ENCODE measurements at regions not wholly inside any gene's neighbourhood (a gene's known extent, or its start where the extent isn't known, plus 50 kb on each side); places are given as distances from the start of the nearest gene placed in this dataset.
"Not testable (repeated sequence)": the region's sequence is repeated elsewhere in the genome, so short reads cannot be mapped to it uniquely, and the experiment has no call there.

DNA sequence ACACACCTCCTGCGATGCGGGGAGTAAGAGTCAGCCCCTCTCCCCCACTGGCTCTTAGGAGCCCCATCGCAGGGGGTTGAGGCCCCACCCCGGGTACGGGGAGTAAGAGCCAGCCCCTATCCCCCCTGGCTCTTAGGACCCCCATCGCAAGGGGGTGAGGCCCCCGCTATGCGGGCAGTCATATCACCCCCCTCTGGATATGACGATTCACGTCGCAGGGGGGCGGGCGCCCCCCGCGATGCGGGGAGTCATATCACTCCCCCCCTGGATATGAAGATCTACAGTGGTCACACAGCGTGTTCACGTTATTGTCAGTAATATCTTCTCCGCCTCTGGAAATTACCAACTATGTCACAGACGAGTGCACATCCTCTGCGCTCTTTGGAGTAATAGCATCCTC, 61.1 kb downstream of the DEFB131A start:
- not testable (repeated sequence) for DNase-seq

DNA sequence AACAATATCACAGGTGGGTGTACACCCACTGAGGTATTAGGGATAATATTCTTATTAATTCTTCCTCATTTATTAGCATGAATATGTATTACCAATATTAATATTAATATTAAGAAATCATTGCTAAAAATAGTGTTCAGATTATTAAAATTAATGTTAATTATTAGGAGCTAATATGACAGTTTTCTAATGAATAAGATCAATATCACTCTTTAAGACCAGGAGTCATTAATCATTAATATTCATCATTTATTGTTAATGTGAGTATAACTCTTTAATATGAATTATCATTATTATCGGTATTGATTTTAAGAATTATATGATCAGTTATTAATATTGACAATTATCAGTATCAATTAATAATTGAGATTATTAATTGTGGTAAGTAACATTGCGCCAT, 62.5 kb downstream of the DEFB131A start:
- not testable (repeated sequence) for DNase-seq

GRCh38 chr4:9512941-9513340, 68.7 kb downstream of the DEFB131A start:
- DNase-seq: not testable (repeated sequence)

- DNase-seq: not testable (repeated sequence)
These were observed 75.4 kb downstream of the DEFB131A start for GRCh38 chr4:9519631-9520030.

- not testable (repeated sequence) for DNase-seq
These were observed 78.7 kb downstream of the DEFB131A start for GRCh38 chr4:9522903-9523302.

- DNase-seq: not testable (repeated sequence)
These were observed 80.2 kb downstream of the DEFB131A start for GRCh38 chr4:9524406-9524805.

DNA sequence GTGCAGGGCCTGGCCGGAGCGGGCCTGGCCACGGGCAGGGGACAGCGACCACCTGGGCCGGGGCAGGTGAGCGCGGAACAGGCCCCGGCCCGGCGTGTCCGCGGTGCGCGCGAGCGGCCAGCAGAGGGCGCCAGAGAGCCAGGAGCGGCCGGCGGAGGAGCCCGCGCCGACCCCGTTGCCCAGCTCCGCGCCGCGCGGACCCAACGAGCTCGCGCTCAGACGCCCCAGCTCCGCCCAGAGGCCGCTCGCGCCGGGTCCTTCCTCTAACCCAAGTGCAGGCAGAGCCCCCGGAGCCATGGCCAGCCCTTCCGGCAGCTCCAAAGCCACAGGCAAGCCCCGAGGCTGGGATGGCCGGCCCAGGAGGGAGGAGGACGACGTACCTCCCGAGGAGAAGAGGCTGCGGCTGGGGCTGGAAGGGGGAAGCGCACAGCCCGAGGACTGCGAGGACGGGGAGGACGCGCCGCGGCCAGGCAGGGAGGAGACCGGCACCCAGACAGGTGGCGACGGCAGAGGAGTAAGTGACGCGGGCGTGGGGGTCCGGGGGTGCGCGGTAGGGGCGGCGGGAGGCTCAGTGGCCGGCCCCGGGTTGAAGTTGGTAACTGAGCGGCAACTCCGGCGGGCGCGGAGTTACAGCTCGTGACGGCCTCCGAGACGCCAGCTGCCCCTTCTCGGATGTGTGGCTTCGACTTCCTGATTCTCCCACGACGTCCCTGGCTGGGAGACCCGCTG, 88.1 kb downstream of the DEFB131A start:
- DNase-seq: peak; percentile 40

DNA sequence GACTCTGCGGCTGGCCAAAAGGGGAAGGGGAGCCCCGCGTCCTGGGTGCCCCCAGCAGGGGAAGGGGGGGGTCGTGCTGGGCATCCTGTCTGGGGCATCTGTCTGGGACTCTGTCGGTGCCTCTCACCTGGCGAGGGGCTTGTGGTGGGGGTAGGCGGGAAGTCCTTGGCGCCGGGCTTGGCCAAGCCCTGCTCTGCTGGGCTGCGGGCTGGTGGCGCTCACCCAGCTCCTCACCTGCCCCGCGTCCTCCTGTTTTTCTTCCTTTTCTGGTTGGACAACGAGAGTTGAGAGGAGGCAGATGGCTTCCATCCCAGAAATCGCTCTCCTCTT, 88.6 kb downstream of the DEFB131A start:
- DNase-seq: not testable (repeated sequence)

GRCh38 chr4:9537101-9537500, 92.9 kb downstream of the DEFB131A start:
- not testable (repeated sequence) for DNase-seq

GRCh38 chr4:9539939-9540520, 95.8 kb downstream of the DEFB131A start:
- not testable (repeated sequence) for DNase-seq

GRCh38 chr4:9541388-9541915, 97.2 kb downstream of the DEFB131A start:
- DNase-seq: not testable (repeated sequence)

DNA sequence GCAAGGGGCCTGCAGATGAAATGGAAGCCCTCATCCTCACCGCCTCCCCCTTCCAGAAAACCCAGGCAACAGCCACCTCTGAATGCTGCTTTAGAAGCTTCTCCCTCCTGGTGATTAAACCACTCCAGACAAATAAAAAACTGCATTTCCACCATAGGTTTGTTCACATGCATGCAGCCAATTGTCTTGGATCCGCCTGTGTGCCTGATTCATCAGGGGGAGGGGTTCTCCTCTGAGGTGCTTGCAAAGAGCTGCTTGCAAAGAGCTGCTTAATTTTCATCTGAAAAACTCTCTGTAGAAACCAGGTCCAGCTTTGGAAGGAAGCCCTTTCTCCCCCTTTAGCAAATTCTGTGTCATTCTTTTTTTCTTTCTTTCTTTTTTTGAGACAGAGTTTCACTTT, 100.6 kb downstream of the DEFB131A start:
- DNase-seq: not testable (repeated sequence)

GRCh38 chr4:9547470-9547869, 103.3 kb downstream of the DEFB131A start:
- not testable (repeated sequence) for DNase-seq

GRCh38 chr4:9556076-9556475, 111.9 kb downstream of the DEFB131A start:
- not testable (repeated sequence) for DNase-seq

- not testable (repeated sequence) for DNase-seq
These were observed 133.7 kb downstream of the DEFB131A start for GRCh38 chr4:9577869-9578268.

GRCh38 chr4:9582880-9583279, 138.7 kb downstream of the DEFB131A start:
- DNase-seq: not testable (repeated sequence)

GRCh38 chr4:9592010-9592409, 147.8 kb downstream of the DEFB131A start:
- DNase-seq: no peak

DNA sequence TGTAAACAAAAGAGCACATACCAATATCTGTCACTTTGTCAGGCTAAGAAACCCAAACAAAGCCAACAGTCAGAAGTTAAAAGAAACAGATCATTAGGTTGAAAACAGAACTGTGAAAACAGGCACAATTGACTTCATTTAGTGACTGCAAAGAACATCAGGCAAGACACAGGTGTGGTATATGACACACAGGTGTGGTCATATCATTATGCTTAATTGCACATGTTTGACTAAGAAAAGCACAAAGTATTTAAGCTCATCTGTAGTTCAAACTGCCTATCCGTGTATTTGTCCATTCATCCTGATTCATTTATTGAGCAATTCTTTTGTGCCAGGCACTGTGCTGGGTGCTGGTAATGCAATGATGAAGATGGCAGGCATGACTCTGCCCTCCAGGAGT, 150.7 kb downstream of the DEFB131A start:
- DNase-seq: no peak

DNA sequence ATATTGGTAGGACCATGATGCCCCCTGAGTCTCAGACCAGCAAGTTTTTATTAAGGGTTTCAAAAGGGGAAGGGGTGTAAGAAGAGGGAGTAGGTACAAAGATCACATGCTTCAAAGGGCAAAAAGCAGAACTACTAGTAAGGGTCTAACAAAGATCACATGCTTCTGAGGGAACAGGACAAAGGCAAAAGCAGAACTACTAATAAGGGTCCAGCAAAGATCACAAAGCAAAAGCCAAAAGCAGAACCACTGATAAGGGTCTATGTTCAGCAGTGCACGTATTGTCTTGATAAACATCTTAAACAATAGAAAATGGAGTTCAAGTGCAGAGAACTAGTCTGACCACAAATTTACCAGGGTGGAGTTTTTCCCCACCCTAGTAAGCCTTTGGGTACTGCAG, 151.3 kb downstream of the DEFB131A start:
- DNase-seq: not testable (repeated sequence)

- no peak for DNase-seq
These were observed 155.1 kb downstream of the DEFB131A start for GRCh38 chr4:9599266-9599665.

DNA sequence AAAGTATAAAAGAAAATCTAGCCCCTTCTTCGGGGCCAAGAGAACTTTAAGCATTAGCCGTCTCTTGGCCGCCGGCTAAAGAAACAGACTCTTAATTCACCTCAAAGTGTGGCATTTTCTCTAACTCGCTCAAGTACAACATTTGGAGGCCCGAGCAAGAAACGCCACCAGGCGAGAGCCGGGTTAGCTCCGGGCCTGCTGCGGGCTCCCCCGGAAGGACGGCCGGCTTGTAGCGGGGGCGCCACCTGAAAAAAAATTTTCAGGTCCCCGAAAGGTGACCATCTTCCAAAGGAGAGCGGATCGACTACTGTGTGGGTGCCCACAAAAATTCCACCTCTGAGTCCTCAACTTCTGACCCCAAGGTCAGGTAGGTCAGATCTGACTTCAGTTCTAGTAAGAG, 156.0 kb downstream of the DEFB131A start:
- DNase-seq: no peak

DNA sequence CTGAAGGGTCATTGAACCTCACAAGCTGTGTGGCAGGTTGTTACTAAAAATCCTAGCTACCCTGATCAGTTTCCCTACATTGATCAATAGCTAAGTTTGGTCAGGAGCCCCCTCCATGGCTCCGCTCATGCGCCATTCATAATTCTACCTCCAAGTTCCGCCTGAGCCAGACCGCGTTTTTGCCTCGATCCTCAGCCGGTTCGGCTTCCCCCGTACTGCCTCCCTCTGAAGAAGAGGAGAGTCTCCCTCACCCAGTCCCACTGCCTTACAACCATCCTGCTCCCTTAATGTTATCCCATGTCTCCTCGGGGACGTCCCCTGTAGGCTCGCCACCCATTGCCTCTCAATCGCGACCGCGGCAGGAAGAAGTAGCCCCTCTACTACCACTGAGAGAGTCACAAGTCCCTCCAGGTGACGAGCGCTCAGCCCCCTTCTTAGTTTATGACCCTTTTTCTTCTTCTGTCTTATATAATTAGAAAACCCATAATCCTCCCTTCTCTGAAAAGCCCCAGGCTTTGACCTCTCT, 158.2 kb downstream of the DEFB131A start:
- DNase-seq: no peak

- DNase-seq: not testable (repeated sequence)
These were observed 160.0 kb downstream of the DEFB131A start for GRCh38 chr4:9604031-9604892.

Data from NCI-H345 (cell line).